Ectodermal cell (in vitro differentiated cells): ENCODE measurements at regions not wholly inside any gene's neighbourhood (a gene's known extent, or its start where the extent isn't known, plus 50 kb on each side); places are given as distances from the start of the nearest gene placed in this dataset.

ENCODE experiments used
- H3K27ac ChIP-seq: 2 replicates; pipeline ENCODE4 v1.7.0; 2013; ENCODE audit warnings: mild to moderate bottlenecking, low read depth, low read length; ENCODE audit not compliant: insufficient read depth, poor library complexity, severe bottlenecking
- H3K27me3 ChIP-seq: 2 replicates; pipeline ENCODE4 v1.7.0; 2013; ENCODE audit warnings: mild to moderate bottlenecking, low read length; ENCODE audit not compliant: insufficient read depth, control insufficient read depth, poor library complexity, severe bottlenecking
- H3K36me3 ChIP-seq: one replicate; pipeline ENCODE4 v1.7.0; 2013; ENCODE audit warnings: low read length; ENCODE audit not compliant: control insufficient read depth, insufficient read depth
- H3K4me1 ChIP-seq: one replicate; pipeline ENCODE4 v1.7.0; 2013; ENCODE audit warnings: low read length; ENCODE audit not compliant: control insufficient read depth, insufficient read depth
- H3K4me3 ChIP-seq: 2 replicates; pipeline ENCODE4 v1.7.0; 2013; ENCODE audit warnings: low read depth, low read length, control low read depth; ENCODE audit not compliant: insufficient read depth
- H3K9me3 ChIP-seq: 2 replicates; pipeline ENCODE4 v1.7.0; 2013; ENCODE audit warnings: mild to moderate bottlenecking, low read length, moderate library complexity; ENCODE audit not compliant: control insufficient read depth
- WGBS, 2 experiments: methylation state at CpG; one replicate each; pipeline ENCODE4 v1.1.7; 2013; ENCODE audit warnings: missing lambda C conversion rate in 2 of 2; 5-methylcytosine and 5-hydroxymethylcytosine counted together

DNA sequence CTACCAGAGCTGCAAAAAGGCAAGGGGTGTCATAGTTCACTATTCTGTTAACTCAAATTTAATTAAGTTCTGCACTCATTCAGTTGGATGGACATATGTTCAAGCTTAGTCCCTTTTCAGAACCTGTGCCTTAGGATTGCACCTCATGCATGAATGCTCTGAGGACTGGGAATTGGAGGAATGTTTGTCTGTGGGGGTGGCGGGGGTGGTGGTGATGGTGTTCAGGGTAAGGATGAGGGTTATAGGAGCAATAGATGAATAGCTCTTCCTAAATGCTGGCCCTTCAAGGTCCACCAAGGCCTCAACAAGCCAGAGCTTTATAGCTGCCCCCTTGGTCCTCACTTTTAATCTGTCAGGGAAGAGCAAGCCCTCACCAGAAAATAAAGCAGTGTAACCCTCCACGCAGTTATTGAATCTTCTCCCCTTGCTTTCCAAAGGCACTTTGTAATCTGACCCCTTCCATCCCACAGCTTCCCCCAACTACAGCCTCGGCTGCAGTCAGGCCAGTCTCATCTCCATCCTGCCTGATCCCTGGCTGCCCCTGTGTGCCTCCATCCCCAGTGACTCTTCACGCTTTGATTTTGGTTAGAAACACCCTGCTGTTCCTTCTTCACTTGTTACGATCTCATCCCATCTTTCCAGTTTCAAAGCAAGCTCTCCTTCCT is 221.6 kb upstream of the LMCD1 start:
- 21 to 25% methylated on average over 5 of the region's 5 CpGs for WGBS, 2 experiments
- no peaks in the 10 kb centered on the region for H3K9me3 ChIP-seq
- H3K27me3 ChIP-seq: no peaks in the 10 kb centered on the region

DNA sequence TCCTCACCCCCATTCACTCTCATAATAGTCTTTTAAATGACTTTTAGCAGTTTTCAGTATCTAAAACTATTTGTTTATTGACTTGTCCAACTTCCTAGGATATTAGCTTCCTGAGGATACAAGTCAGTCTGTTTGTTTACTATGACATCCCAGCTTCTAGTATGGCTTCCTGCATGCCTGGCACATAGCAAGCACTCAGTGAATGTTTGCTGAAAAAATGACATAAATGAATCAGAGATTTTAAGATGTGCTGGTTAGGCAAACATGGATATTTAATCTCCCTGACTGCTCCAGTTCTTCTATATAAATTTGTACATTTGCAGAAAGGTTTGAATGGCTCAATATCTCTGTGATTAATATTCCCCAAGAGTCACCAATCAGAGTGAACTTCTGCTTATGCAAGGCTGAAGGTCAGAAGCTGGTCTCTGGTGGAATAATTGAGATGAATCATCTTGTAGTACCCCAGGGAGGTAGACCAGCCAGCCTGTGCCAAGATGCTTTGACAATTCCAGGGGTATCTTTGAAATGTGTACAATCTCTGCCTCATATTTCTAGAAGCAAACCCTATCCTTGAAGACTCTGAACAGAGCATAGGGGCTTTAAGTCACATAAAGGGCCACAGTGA is 219.0 kb upstream of the LMCD1 start:
- H3K9me3 ChIP-seq: no peaks in the 10 kb centered on the region
- no peaks in the 10 kb centered on the region for H3K36me3 ChIP-seq
- H3K27ac ChIP-seq: no peak overlapping the region
- H3K27me3 ChIP-seq: no peaks in the 10 kb centered on the region
- no peak overlapping the region for H3K4me3 ChIP-seq
- peaks cover 12% of the 10 kb centered on the region for H3K4me1 ChIP-seq

More for the DNA sequence above, 221.6 kb upstream of the LMCD1 start:
- no peak overlapping the region for H3K4me3 ChIP-seq
- H3K36me3 ChIP-seq: no peaks in the 10 kb centered on the region
- no peak overlapping the region for H3K27ac ChIP-seq
- H3K4me1 ChIP-seq: peaks cover 12% of the 10 kb centered on the region

DNA sequence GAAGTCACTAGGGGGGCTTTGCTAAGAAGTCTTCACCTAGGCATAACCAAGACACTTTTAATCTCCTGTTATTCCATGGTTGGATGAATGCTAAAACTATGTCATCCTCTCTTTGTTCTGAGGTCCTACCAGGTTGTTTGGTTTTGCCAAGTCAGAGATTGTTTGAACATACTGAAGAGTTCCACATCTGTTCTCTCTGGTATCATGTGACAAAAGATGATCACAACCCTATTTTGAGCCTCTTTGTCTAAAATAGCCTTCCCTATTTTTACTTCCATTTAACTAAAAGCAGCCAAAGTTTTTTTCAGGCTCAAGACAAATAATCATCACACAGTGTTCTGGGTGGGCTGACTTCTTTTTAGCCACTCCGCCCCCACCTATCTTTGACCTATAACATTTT is 218.4 kb upstream of the LMCD1 start:
- Histone ChIP-seq H3K36me3 (no peaks in the 10 kb centered on the region), H3K27ac (no peak overlapping the region), H3K4me3 (no peak overlapping the region), H3K4me1 (peaks cover 12% of the 10 kb centered on the region), H3K9me3 (no peaks in the 10 kb centered on the region), H3K27me3 (no peaks in the 10 kb centered on the region)
- no CpG with 5 or more reads among the region's 1 CpG for WGBS, 2 experiments

DNA sequence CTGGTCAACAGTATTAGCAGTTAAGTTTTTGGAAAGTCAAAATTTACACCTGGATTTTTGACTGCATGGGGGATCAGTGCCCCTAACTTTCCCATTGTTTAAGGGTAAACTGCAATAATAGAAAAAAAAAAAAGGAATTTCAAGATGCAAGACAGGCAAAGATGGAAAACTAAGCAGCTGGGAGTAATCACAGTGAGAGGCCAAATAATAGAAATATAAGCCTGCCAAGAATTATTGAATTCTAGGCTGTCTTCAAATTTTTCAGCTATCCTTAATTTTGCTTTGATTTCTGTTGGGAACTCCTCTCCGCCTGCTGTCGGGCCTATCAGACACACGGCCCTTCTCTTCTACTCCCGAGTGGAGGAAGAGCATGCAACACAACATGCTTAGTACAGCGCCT is 215.5 kb upstream of the LMCD1 start:
- 94 to 98% methylated on average over 5 of the region's 5 CpGs for WGBS, 2 experiments
- Histone ChIP-seq H3K4me1 (no peaks in the 10 kb centered on the region), H3K4me3 (no peak overlapping the region), H3K27me3 (no peaks in the 10 kb centered on the region), H3K9me3 (no peaks in the 10 kb centered on the region), H3K36me3 (no peaks in the 10 kb centered on the region), H3K27ac (no peak overlapping the region)

DNA sequence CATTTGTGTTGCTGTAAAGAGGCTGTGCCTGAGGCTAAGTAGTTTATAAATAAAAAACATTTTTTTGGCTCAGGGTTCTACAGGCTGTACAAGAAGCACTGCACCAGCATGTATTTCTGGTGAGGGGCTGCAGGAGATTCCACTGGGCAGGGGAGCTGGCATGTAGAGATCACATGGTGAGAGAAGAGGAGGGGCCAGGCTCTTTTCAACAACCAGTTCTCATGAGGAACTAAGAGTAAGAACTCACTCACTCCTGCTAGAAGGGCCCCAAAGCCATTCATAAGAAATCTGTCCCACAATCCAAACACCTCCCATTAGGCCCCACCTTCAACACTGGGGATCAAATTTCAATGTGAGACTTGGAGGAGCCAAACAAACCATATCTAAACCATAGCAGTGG is 214.9 kb upstream of the LMCD1 start:
- H3K4me1 ChIP-seq: no peaks in the 10 kb centered on the region
- H3K36me3 ChIP-seq: no peaks in the 10 kb centered on the region
- H3K9me3 ChIP-seq: no peaks in the 10 kb centered on the region
- no peak overlapping the region for H3K4me3 ChIP-seq
- H3K27me3 ChIP-seq: no peaks in the 10 kb centered on the region
- no peak overlapping the region for H3K27ac ChIP-seq

DNA sequence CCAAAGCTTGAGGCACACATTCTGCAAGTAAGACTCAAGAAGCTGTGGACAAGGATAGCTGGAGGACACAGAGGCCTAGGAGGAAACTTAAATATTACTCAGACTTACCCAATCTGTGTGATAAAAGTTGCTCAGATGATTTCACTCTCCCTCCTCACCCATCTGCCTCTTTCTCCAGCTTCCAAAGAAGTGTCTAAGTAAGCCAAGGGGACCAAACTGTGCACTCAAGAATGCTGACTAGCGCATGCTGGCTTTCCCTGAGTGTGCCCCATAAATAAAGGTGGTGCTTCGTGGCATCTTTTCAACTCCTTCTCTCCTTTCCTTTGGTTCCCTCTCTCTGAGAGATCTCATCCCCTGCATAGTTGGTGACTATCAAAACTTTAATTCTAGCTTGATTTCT is 211.0 kb upstream of the LMCD1 start:
- Histone ChIP-seq H3K9me3 (no peaks in the 10 kb centered on the region), H3K36me3 (no peaks in the 10 kb centered on the region), H3K4me3 (no peak overlapping the region), H3K27me3 (no peaks in the 10 kb centered on the region), H3K4me1 (no peaks in the 10 kb centered on the region), H3K27ac (no peak overlapping the region)
- whole genome bisulfite sequencing, 2 experiments: 90 to 95% methylated on average over 2 of the region's 2 CpGs

DNA sequence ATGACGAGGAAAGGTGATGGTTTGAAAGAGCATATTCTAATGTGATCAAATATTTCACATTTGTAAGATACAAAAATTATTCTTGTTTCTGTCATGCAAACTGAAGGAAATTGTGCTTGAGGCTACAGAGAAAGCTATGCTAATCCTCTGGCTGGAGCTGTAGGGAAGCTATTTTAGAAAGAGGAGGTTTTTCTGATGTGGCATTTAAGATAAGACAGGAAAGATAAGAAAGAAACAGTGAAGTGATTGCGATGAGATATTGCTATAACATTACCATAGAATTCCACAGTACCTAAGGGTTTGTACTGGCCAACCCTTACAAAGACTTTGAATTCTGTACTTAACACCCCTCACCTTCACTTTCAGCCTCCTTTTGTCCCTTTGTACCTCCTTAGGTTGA is 205.2 kb upstream of the LMCD1 start:
- WGBS, 2 experiments: 96% methylated on average over 2 of the region's 2 CpGs; no CpG with 5 or more reads in 1 of the 2 experiments
- H3K27me3 ChIP-seq: no peaks in the 10 kb centered on the region
- H3K9me3 ChIP-seq: no peaks in the 10 kb centered on the region
- H3K36me3 ChIP-seq: no peaks in the 10 kb centered on the region
- no peak overlapping the region for H3K27ac ChIP-seq
- H3K4me1 ChIP-seq: no peaks in the 10 kb centered on the region
- H3K4me3 ChIP-seq: no peak overlapping the region

DNA sequence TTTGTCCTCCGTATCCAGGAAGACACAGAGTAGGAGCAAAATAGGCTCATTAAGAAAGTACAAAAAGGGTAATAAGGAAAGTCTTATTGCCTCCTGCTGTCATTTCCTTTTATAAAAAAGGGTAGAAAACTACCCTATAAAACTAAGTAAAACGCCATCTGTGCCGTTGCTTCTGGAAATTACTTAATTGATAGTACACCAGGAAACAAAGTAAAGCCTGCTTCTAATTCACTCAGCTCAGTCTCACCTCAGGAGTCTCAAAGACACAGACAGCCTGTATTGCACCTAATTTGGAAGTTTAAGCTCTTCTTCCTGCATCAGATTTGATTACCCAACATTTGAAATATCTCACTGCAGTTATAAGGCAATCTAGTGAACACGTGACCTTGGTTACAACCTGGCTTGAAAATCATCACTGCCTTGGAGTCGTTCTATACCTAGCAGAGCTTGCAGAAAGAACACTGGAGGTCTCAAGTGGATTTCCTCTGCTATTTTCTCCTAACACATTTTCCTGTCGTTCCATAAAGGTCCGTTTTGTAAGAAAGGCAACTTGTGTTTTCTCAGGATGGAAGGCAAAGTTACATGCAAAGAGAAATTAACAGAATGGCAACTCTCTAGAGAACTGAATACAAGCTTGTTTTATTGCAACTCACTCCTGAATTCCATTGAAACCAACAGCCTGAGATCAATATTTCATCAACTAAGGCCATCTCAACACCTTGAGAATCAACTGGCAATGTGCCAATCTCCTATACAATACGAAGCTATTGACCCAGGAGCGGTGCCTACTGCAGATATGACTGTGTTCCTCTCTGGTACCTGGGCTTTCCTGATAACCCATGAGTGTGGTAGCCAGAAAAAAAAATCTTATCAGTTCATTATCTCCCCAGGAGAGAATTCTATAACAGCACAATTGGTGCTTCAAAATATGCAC is 203.3 kb upstream of the LMCD1 start:
- H3K27me3 ChIP-seq: no peaks in the 10 kb centered on the region
- WGBS, 2 experiments: 96 to 97% methylated on average over 9 of the region's 9 CpGs
- H3K9me3 ChIP-seq: no peaks in the 10 kb centered on the region
- no peaks in the 10 kb centered on the region for H3K36me3 ChIP-seq
- no peak overlapping the region for H3K4me3 ChIP-seq
- H3K4me1 ChIP-seq: no peaks in the 10 kb centered on the region
- H3K27ac ChIP-seq: no peak overlapping the region

DNA sequence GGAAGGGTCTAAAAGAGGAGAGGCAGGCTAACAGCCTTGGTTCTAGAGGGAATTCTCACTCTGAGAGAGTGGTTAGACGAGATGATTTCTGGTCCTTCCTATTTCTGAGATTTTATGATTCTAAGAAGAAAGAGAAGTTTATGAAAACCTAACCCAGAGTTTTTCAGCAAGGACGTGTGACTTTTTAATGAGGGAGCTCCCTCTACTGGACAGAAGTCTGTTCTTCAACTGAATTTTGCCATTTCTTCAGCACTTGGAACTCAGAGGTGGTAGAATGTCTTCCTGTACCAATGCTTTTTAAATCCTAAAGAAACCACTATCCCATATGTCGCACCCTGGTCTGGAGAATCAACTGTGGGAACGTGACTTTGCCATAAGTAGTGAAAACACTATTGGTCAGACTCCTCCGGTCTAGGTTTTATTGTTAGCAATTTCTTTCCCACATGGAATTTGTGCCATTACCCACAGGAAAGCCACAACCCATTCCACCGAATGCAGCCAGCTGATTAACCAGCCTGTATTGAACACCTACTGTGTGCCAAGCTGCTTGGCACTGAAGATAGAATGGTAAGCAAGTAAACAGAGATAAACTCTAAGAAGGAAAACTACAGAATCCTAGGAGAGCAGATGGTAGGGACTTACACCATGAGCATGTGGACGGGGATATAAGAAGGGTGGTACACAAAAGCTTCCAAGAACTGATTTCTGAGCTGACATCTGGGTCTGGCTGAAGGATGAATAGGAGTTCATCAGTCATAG is 199.5 kb upstream of the LMCD1 start:
- no peaks in the 10 kb centered on the region for H3K4me1 ChIP-seq
- WGBS, 2 experiments: 43 to 48% methylated on average over 7 of the region's 7 CpGs

DNA sequence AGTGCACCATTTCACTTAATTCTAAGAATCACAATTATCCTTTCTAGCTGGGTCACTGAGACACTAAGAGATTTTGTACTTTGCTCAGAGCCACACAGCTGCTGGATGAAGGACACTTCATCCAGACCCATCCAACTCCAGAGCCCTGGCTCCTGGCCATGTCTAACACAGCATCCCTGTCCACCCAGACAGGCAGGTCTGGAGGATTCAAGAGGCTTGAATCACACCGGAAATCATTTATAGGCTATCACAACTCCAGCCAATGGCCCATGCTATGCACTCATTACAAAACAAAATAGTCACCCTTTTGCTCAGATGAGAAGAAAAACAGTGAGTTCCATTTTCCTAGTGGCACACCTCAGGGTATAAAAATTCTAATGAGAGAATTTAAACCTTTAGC is 198.2 kb upstream of the LMCD1 start:
- 87 to 91% methylated on average over 1 of the region's 1 CpG for WGBS, 2 experiments

More for the DNA sequence above, 199.5 kb upstream of the LMCD1 start:
- H3K9me3 ChIP-seq: no peaks in the 10 kb centered on the region
- no peaks in the 10 kb centered on the region for H3K27me3 ChIP-seq
- H3K27ac ChIP-seq: no peak overlapping the region
- H3K36me3 ChIP-seq: no peaks in the 10 kb centered on the region
- H3K4me3 ChIP-seq: no peak overlapping the region

More for the DNA sequence above, 198.2 kb upstream of the LMCD1 start:
- no peaks in the 10 kb centered on the region for H3K9me3 ChIP-seq
- no peak overlapping the region for H3K4me3 ChIP-seq
- H3K4me1 ChIP-seq: no peaks in the 10 kb centered on the region
- H3K27me3 ChIP-seq: no peaks in the 10 kb centered on the region
- no peaks in the 10 kb centered on the region for H3K36me3 ChIP-seq
- no peak overlapping the region for H3K27ac ChIP-seq
